Calu3 (cell line): ENCODE measurements at regions not wholly inside any gene's neighbourhood (a gene's known extent, or its start where the extent isn't known, plus 50 kb on each side); places are given as distances from the start of the nearest gene placed in this dataset.
"Not testable (repeated sequence)": the region's sequence is repeated elsewhere in the genome, so short reads cannot be mapped to it uniquely, and the experiment has no call there.

ENCODE experiments used
- BruUV-seq: library from RNA; stranded (reverse); fragments of 400-500 nt; replicated peaks from 2 replicates; lab custom pipeline; 2021; lab: Mats Ljungman, UMichigan
- CTCF ChIA-PET: fragments of 300-600 bp; sonication (Branson Sonifier 250); formaldehyde crosslinking; loops from one replicate; lab custom pipeline; 2022; ENCODE audit warnings: antibody characterized with exemption; lab: Charles Lee
- DNase-seq: peaks from one replicate; pipeline ENCODE4 v3.0.0; 2022
- H3K27ac Mint-ChIP-seq: one replicate; pipeline ENCODE4 v1.8.0; 2022; ENCODE audit warnings: mixed read lengths; ENCODE audit not compliant: unreplicated experiment
- H3K27me3 Mint-ChIP-seq: one replicate; pipeline ENCODE4 v1.8.0; 2022; ENCODE audit warnings: mixed read lengths; ENCODE audit not compliant: unreplicated experiment
- H3K36me3 Mint-ChIP-seq: one replicate; pipeline ENCODE4 v1.8.0; 2022; ENCODE audit warnings: mild to moderate bottlenecking, moderate library complexity, mixed read lengths; ENCODE audit not compliant: insufficient read depth, unreplicated experiment
- H3K4me1 Mint-ChIP-seq: one replicate; pipeline ENCODE4 v1.8.0; 2022; ENCODE audit warnings: mild to moderate bottlenecking, low read depth, mixed read lengths; ENCODE audit not compliant: unreplicated experiment
- H3K4me3 Mint-ChIP-seq: one replicate; pipeline ENCODE4 v1.8.0; 2022; ENCODE audit warnings: mild to moderate bottlenecking, low read depth, moderate library complexity, mixed read lengths; ENCODE audit not compliant: unreplicated experiment
- H3K9me3 Mint-ChIP-seq: one replicate; pipeline ENCODE4 v1.8.0; 2022; ENCODE audit warnings: low read depth, mixed read lengths; ENCODE audit not compliant: unreplicated experiment
- intact Hi-C: fragments of 100-400 bp; cut with micrococcal nuclease; formaldehyde crosslinking; loops from one replicate; pipeline ENCODE4 v1.10.0; 2022; ENCODE audit not compliant: unreplicated experiment
- TF ChIP-seq, protein P1 (sequence below): fragments of 200-600 bp; IDR thresholded peaks from one replicate; pipeline ENCODE4 v1.8.0; 2022; ENCODE audit warnings: antibody characterized with exemption; ENCODE audit not compliant: unreplicated experiment

DNA sequence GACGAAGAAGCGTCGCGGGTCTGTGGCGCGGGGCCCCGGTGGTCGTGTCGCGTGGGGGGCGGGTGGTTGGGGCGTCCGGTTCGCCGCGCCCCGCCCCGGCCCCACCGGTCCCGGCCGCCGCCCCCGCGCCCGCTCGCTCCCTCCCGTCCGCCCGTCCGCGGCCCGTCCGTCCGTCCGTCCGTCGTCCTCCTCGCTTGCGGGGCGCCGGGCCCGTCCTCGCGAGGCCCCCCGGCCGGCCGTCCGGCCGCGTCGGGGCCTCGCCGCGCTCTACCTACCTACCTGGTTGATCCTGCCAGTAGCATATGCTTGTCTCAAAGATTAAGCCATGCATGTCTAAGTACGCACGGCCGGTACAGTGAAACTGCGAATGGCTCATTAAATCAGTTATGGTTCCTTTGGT lies 1533.5 kb upstream of the TPTE start:
- H3K27me3 Mint-ChIP-seq: peaks cover 33% of the 10 kb centered on the region
- DNase-seq, CTCF ChIA-PET, intact Hi-C loops, H3K4me1 Mint-ChIP-seq, BruUV-seq, H3K4me3 Mint-ChIP-seq, H3K9me3 Mint-ChIP-seq, H3K27ac Mint-ChIP-seq: not testable (repeated sequence)
- H3K36me3 Mint-ChIP-seq: peaks cover 45% of the 10 kb centered on the region

DNA sequence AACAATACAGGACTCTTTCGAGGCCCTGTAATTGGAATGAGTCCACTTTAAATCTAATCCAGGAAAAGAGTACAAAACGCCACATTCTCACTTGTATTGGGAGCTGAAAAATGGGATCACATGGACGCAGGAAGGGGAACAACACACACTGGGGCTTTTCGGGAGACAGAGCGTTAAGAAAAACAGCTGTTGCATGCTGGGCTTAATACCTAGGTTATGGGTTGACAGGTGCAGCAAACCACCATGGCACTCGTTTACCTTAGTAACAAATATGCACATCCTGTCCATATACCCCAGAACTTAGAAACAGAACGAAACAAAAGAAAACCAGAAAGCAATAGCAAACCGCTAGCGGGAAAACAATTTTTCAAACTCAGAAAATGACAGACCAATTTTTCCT lies 1532.7 kb upstream of the TPTE start:
- intact Hi-C loops: no loop called here
- TF ChIP-seq, protein P1, sequence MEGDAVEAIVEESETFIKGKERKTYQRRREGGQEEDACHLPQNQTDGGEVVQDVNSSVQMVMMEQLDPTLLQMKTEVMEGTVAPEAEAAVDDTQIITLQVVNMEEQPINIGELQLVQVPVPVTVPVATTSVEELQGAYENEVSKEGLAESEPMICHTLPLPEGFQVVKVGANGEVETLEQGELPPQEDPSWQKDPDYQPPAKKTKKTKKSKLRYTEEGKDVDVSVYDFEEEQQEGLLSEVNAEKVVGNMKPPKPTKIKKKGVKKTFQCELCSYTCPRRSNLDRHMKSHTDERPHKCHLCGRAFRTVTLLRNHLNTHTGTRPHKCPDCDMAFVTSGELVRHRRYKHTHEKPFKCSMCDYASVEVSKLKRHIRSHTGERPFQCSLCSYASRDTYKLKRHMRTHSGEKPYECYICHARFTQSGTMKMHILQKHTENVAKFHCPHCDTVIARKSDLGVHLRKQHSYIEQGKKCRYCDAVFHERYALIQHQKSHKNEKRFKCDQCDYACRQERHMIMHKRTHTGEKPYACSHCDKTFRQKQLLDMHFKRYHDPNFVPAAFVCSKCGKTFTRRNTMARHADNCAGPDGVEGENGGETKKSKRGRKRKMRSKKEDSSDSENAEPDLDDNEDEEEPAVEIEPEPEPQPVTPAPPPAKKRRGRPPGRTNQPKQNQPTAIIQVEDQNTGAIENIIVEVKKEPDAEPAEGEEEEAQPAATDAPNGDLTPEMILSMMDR: no peak
- no peak overlapping the region for H3K4me3 Mint-ChIP-seq
- no peaks in the 10 kb centered on the region for H3K4me1 Mint-ChIP-seq
- no TSS peak for BruUV-seq
- CTCF ChIA-PET: no interaction called here
- peaks cover 53% of the 10 kb centered on the region for H3K36me3 Mint-ChIP-seq
- H3K27me3 Mint-ChIP-seq: peaks cover 41% of the 10 kb centered on the region
- peak overlapping the region; percentile 48 for H3K27ac Mint-ChIP-seq
- no peaks in the 10 kb centered on the region for H3K9me3 Mint-ChIP-seq
- DNase-seq: peak; percentile 65

DNA sequence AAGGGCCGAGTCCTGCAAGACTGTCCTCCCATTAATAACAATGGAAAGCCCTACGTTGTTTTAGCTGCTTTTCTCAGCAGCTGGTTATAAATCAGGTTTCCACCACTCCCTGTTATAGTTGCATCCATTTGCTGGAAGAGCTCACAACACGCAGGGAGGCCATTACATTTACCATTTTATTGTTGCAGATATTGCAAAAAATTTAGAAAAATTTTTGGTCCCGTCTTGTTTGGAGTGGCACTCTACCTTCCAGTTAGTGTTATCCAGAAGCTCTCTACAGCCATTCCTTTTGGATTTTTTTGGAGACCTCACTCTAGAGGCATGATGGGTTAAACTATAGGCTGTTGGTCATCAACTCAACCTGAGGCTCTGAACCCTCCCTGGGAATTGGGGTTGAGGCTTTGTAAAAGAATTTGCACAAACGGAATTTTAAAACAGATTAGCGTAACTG lies 1532.1 kb upstream of the TPTE start:
- TF ChIP-seq, protein P1: no peak
- peak overlapping the region; percentile 48 for H3K27ac Mint-ChIP-seq
- DNase-seq: peak; percentile 56
- peaks cover 58% of the 10 kb centered on the region for H3K36me3 Mint-ChIP-seq
- H3K4me1 Mint-ChIP-seq: no peaks in the 10 kb centered on the region
- CTCF ChIA-PET: no interaction called here
- no peaks in the 10 kb centered on the region for H3K9me3 Mint-ChIP-seq
- no TSS peak for BruUV-seq
- peaks cover 47% of the 10 kb centered on the region for H3K27me3 Mint-ChIP-seq
- intact Hi-C loops: no loop called here
- no peak overlapping the region for H3K4me3 Mint-ChIP-seq

DNA sequence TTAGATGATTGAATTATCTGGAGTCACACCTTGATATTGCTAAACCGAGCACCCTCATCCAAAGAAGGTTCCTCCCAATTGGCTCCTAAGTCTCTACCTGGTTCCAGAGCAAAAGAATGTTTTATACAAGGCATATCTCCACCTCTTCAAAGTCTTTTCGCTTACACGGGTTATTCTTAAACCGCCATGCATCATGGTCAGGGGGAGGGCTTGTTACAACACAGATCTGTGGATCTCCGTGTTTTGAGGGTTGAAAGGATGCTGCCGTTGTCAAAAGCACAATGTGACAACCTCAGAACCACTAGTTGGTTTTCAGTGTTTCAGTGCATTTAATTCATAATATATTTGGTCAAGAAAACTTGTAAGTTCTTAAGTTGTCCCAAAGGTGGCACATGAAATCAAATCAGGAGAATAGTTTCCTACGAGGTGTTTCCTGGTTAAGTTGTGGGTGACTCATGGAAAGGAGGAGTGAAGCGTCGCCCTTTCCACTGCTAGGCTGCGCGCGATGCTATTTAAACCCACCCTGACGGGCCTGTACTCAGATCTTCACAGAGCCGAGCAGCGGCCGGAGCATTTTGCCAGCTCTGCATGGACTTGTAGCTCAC lies 1531.6 kb upstream of the TPTE start:
- H3K27ac Mint-ChIP-seq: peak overlapping the region; percentile 63
- H3K9me3 Mint-ChIP-seq: no peaks in the 10 kb centered on the region
- intact Hi-C loops: no loop called here
- peak; percentile 69 for DNase-seq
- TF ChIP-seq, protein P1: no peak
- H3K4me3 Mint-ChIP-seq: no peak overlapping the region
- no TSS peak for BruUV-seq
- H3K27me3 Mint-ChIP-seq: peaks cover 48% of the 10 kb centered on the region
- CTCF ChIA-PET: no interaction called here
- peaks cover 60% of the 10 kb centered on the region for H3K36me3 Mint-ChIP-seq
- no peaks in the 10 kb centered on the region for H3K4me1 Mint-ChIP-seq
